K562 (cell line): ENCODE measurements at regions not wholly inside any gene's neighbourhood (a gene's known extent, or its start where the extent isn't known, plus 50 kb on each side); places are given as distances from the start of the nearest gene placed in this dataset.

Experiments used
- FOS ChIP-seq: IDR thresholded peaks from 3 replicates; pipeline ENCODE4 v1.6.1; 2011; ENCODE audit not compliant: insufficient read length; ENCODE audit errors: extremely low read depth
- MGA ChIP-seq: fragments of 450-650 bp; IDR thresholded peaks from 2 replicates; pipeline ENCODE4 v1.6.1; 2016; ENCODE audit warnings: mild to moderate bottlenecking, moderate library complexity
- ZC3H11A ChIP-seq: IDR thresholded peaks from 2 replicates; pipeline ENCODE4 v1.6.1; 2012; ENCODE audit warnings: low read depth, low read length, improper control_type of control experiment
- TF ChIP-seq, protein P1 (sequence below): fragments of 450-650 bp; formaldehyde crosslinking; conservative IDR thresholded peaks from 2 replicates; pipeline ENCODE4 v1.4.0; 2022; ENCODE audit warnings: mild to moderate bottlenecking, missing genetic modification characterization

DNA sequence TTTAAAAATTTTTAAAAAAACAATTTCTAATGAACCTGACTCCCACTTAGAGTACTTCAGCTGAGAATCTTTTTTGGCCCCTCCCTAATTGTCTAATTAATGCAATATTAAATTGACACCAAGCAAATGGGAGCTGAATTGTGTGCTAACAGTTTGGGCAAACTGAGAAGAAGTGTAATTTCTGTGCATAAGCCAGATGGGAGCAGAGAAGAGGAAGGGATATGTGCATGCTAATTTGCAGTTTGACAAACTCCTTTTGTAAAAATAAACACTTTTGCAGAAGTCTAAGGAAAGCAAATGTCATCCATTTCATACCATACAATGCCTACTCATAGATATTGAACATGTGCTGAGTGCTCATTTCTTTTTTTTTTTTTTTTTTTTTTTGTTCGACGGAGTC, 332.0 kb downstream of the CYRIA start (continued):
- TF ChIP-seq MGA (no peak), FOS (no peak), ZC3H11A (no peak)
- TF ChIP-seq, protein P1, sequence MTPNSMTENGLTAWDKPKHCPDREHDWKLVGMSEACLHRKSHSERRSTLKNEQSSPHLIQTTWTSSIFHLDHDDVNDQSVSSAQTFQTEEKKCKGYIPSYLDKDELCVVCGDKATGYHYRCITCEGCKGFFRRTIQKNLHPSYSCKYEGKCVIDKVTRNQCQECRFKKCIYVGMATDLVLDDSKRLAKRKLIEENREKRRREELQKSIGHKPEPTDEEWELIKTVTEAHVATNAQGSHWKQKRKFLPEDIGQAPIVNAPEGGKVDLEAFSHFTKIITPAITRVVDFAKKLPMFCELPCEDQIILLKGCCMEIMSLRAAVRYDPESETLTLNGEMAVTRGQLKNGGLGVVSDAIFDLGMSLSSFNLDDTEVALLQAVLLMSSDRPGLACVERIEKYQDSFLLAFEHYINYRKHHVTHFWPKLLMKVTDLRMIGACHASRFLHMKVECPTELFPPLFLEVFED (CRISPR knock-in tag), result no peak
- TF ChIP-seq, all 486 proteins: peak for 0
